ENCODE measurements at regions not wholly inside any gene's neighbourhood (a gene's known extent, or its start where the extent isn't known, plus 50 kb on each side); places are given as distances from the start of the nearest gene placed in this dataset.

GRCh38 chr4:186003746-186004145 is 65.2 kb upstream of the TLR3 start (continued):
- TF ChIP-seq CHD2 (IDR thresholded peaks at IDR 0.05; ENCODE audit: low read length, partially characterized antibody) (no peak), RCOR1 (IDR thresholded peaks at IDR 0.05; ENCODE audit: low read length) (no peak)

DNA sequence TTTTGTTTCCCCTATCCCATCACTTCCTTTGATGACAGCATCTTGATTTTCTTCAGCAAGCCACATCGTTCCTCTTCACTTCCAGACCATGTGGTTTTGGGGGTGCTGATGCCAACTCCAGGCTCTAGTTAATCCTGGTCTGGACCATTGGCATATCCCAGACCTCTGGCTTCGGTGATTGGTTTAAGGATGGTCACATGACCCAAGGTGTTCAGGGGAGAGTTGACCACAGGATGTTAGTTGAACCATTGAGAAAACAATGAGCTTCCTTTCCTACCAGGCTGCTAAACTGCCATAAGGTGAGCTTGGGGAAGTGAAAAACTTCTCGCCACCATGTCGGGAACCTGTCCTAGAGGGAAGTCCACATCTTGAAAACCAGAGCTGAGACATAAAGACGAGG is 60.9 kb upstream of the TLR3 start:
- Histone ChIP-seq H4K20me1 (ENCODE audit: insufficient read depth) (no peaks in the 10 kb centered on the region), H3K9ac (no peak overlapping the region), H3K79me2 (ENCODE audit: insufficient read depth) (no peaks in the 10 kb centered on the region), H2AFZ (ENCODE audit: low read depth) (no peak overlapping the region), H3K27ac (ENCODE audit: low read depth in 2 of 2, low read length in 1 of 2) (no peak overlapping the region), H3K9me2 (no peaks in the 10 kb centered on the region), H3K9me3 (no peaks in the 10 kb centered on the region), H3K27me3 (ENCODE audit: insufficient read depth) (no peaks in the 10 kb centered on the region), H3K4me3 (ENCODE audit: low read depth in 2 of 2, low read length in 1 of 2) (no peak overlapping the region), H3K4me1 (ENCODE audit: control insufficient read depth in 1 of 2, insufficient read depth in 2 of 2, low read depth in 1 of 2, low read length in 1 of 2) (no peaks in the 10 kb centered on the region; a peak in 1 of 4 replicates), H3K36me3 (replicated peaks in 1 of 2; ENCODE audit: control insufficient read depth in 1 of 2, insufficient read depth in 2 of 2, low read length in 1 of 2) (no peaks in the 10 kb centered on the region), H3K4me2 (no peak overlapping the region), H3F3A (replicated peaks; ENCODE audit: insufficient read depth) (no peaks in the 10 kb centered on the region)
- 56% methylated on average over 5 of the region's 5 CpGs for WGBS (ENCODE audit: low lambda C conversion rate)
- ChIA-PET CTCF (interaction anchor here (0.6 to 3.3 kb wide), 2 partner anchors 13 to 367 kb away, joined by 3 to 16 read pairs; no protein-coding TSS in a partner anchor), POLR2A (no interaction called here)
- TF ChIP-seq EZH2phosphoT487 (IDR thresholded peaks at IDR 0.05; ENCODE audit: borderline replicate concordance, low read depth) = no peak
- no peak for DNase-seq

DNA sequence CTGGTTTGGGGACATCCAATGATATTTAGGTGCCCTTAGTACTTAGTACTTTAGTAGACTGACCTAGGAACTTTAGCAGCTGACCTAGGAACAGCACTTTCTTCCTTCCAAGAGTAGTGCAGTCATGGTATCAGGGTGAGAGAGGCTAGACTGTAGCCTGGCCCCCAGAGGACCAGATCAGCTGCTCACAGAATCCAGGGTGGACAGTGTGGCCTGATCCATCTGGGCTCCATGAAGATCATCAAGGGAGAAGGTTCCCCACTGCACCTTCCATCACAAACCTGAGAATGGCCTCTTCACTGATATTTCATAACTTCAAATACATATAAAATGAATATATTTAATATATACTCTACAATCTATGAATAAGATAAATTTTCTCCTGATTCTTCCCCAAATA is 59.0 kb upstream of the TLR3 start:
- Histone ChIP-seq H3F3A (replicated peaks; ENCODE audit: insufficient read depth) (no peaks in the 10 kb centered on the region), H3K4me3 (ENCODE audit: low read depth in 2 of 2, low read length in 1 of 2) (no peak overlapping the region), H3K27me3 (ENCODE audit: insufficient read depth) (no peaks in the 10 kb centered on the region), H4K20me1 (ENCODE audit: insufficient read depth) (no peaks in the 10 kb centered on the region), H2AFZ (ENCODE audit: low read depth) (no peak overlapping the region), H3K79me2 (ENCODE audit: insufficient read depth) (no peaks in the 10 kb centered on the region), H3K4me2 (no peak overlapping the region), H3K27ac (ENCODE audit: low read depth in 2 of 2, low read length in 1 of 2) (no peak overlapping the region), H3K9me2 (no peaks in the 10 kb centered on the region), H3K9me3 (no peaks in the 10 kb centered on the region), H3K4me1 (ENCODE audit: control insufficient read depth in 1 of 2, insufficient read depth in 2 of 2, low read depth in 1 of 2, low read length in 1 of 2) (no peaks in the 10 kb centered on the region; a peak in 1 of 4 replicates), H3K9ac (no peak overlapping the region), H3K36me3 (replicated peaks in 1 of 2; ENCODE audit: control insufficient read depth in 1 of 2, insufficient read depth in 2 of 2, low read length in 1 of 2) (no peaks in the 10 kb centered on the region)
- CTCF ChIA-PET = interaction anchor here (1.2 kb wide), 1 partner anchor 369 kb away, joined by 3 read pairs; no protein-coding TSS in a partner anchor
- POLR2A ChIA-PET = no interaction called here
- no peak for TF ChIP-seq TAF1 (IDR thresholded peaks at IDR 0.05; ENCODE audit: borderline replicate concordance, low read depth, low read length)
- no peak for TF ChIP-seq SIN3A (IDR thresholded peaks at IDR 0.05; ENCODE audit: borderline replicate concordance, low read depth, low read length)
- no peak for TF ChIP-seq MXI1 (IDR thresholded peaks at IDR 0.05; ENCODE audit: low read depth, low read length)
- TF ChIP-seq NFIC (IDR thresholded peaks at IDR 0.05; ENCODE audit: borderline replicate concordance) = no peak
- no peak for DNase-seq

DNA sequence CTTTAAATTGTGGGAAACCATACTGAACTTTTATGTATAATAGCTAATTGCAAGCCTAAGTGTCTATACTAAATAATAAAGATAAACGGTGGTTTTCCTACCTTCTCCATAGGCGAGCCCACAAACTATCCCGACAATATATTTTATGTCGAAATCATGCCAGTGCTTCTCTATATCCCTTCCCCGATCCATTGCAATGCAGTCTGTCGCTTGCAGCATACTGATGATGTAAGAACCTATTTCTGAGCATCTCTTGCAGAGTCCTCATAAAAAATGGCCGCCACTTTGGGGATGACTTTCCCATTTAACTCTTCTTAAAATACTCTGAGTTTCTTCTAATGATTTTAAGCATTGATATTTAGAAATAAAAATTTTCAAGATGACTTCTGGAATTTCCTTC is 58.1 kb upstream of the TLR3 start:
- Histone ChIP-seq H3K36me3 (replicated peaks in 1 of 2; ENCODE audit: control insufficient read depth in 1 of 2, insufficient read depth in 2 of 2, low read length in 1 of 2) (no peaks in the 10 kb centered on the region), H3K4me3 (ENCODE audit: low read depth in 2 of 2, low read length in 1 of 2) (no peak overlapping the region), H4K20me1 (ENCODE audit: insufficient read depth) (no peaks in the 10 kb centered on the region), H2AFZ (ENCODE audit: low read depth) (no peak overlapping the region), H3K4me2 (no peak overlapping the region), H3K9me3 (no peaks in the 10 kb centered on the region), H3F3A (replicated peaks; ENCODE audit: insufficient read depth) (no peaks in the 10 kb centered on the region), H3K27me3 (ENCODE audit: insufficient read depth) (no peaks in the 10 kb centered on the region), H3K79me2 (ENCODE audit: insufficient read depth) (no peaks in the 10 kb centered on the region), H3K27ac (ENCODE audit: low read depth in 2 of 2, low read length in 1 of 2) (no peak overlapping the region), H3K9me2 (no peaks in the 10 kb centered on the region), H3K4me1 (ENCODE audit: control insufficient read depth in 1 of 2, insufficient read depth in 2 of 2, low read depth in 1 of 2, low read length in 1 of 2) (no peaks in the 10 kb centered on the region; a peak in 1 of 4 replicates), H3K9ac (no peak overlapping the region)
- 70% methylated on average over 7 of the region's 7 CpGs for WGBS (ENCODE audit: low lambda C conversion rate)
- ChIA-PET POLR2A (no interaction called here), CTCF (interaction anchor here (1.4 to 2.5 kb wide), 2 partner anchors 8 to 11 kb away, joined by 5 to 11 read pairs; no protein-coding TSS in a partner anchor)
- no peak for DNase-seq
- TF ChIP-seq MXI1 (IDR thresholded peaks at IDR 0.05; ENCODE audit: low read depth, low read length) = no peak
- no peak for TF ChIP-seq PBX3 (IDR thresholded peaks at IDR 0.05)
- TF ChIP-seq SMC3 (IDR thresholded peaks at IDR 0.05; ENCODE audit: low read depth, low read length) = no peak
- TF ChIP-seq NRF1 (IDR thresholded peaks at IDR 0.05; ENCODE audit: low read depth, low read length) = no peak
- TF ChIP-seq, protein P1, sequence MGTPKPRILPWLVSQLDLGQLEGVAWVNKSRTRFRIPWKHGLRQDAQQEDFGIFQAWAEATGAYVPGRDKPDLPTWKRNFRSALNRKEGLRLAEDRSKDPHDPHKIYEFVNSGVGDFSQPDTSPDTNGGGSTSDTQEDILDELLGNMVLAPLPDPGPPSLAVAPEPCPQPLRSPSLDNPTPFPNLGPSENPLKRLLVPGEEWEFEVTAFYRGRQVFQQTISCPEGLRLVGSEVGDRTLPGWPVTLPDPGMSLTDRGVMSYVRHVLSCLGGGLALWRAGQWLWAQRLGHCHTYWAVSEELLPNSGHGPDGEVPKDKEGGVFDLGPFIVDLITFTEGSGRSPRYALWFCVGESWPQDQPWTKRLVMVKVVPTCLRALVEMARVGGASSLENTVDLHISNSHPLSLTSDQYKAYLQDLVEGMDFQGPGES (IDR thresholded peaks at IDR 0.05; ENCODE audit: low read depth, low read length) = no peak
- no peak for TF ChIP-seq RAD21 (IDR thresholded peaks at IDR 0.05; ENCODE audit: low read length)
- no peak for TF ChIP-seq EZH2phosphoT487 (IDR thresholded peaks at IDR 0.05; ENCODE audit: borderline replicate concordance, low read depth)
- no peak for TF ChIP-seq RFX5 (IDR thresholded peaks at IDR 0.05; ENCODE audit: low read length)
- TF ChIP-seq EP300 (IDR thresholded peaks at IDR 0.05; ENCODE audit: borderline replicate concordance in 1 of 2, low read depth in 1 of 2, low read length in 1 of 2) = no peak
- no peak for TF ChIP-seq MEF2A (IDR thresholded peaks at IDR 0.05; ENCODE audit: borderline replicate concordance, low read depth)
- TF ChIP-seq, protein P2, sequence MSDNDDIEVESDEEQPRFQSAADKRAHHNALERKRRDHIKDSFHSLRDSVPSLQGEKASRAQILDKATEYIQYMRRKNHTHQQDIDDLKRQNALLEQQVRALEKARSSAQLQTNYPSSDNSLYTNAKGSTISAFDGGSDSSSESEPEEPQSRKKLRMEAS (IDR thresholded peaks at IDR 0.05; ENCODE audit: low read depth) = no peak
- no peak for TF ChIP-seq FOXM1 (IDR thresholded peaks at IDR 0.05; ENCODE audit: low read depth)
